Ovary (tissue), 3 donors: ENCODE measurements at regions not wholly inside any gene's neighbourhood (a gene's known extent, or its start where the extent isn't known, plus 50 kb on each side); places are given as distances from the start of the nearest gene placed in this dataset.

Experiments used
- POLR2A ChIP-seq: fragments of 450-650 bp; IDR thresholded peaks from one replicate; pipeline ENCODE4 v1.6.1; 2017; ENCODE audit warnings: antibody characterized with exemption, mild to moderate bottlenecking, moderate library complexity
- TF ChIP-seq, protein P1 (sequence below), 3 donors: fragments of 450-650 bp in 2 of 3; fragments of 200-600 bp in 1 of 3; IDR thresholded peaks; one replicate each; pipeline versions ENCODE4 v1.5.1 to v1.8.0; 2016 to 2022; ENCODE audit warnings: antibody characterized with exemption in 3 of 3, mild to moderate bottlenecking in 1 of 3
- donor health status: DM: no; HTN: no; CAD: no.

DNA sequence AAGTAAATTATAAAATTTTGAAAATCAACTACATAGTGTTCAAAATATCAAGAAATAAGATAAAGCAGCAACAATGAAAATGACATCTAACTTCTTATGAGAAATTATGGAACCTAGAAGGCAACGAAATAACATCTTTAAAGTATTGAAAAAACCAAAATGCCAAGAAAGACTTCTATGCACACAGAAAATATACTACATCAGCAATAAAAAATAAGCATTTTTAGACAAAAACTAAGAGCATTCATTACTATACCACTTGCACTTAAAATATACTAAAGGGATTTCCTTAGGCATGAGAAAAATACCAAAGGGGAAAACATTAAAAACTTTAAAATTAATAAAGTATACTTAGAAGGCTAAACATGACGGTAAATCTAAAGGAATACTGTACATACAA lies 556.3 kb downstream of the NUP35 start:
- TF ChIP-seq, protein P1, sequence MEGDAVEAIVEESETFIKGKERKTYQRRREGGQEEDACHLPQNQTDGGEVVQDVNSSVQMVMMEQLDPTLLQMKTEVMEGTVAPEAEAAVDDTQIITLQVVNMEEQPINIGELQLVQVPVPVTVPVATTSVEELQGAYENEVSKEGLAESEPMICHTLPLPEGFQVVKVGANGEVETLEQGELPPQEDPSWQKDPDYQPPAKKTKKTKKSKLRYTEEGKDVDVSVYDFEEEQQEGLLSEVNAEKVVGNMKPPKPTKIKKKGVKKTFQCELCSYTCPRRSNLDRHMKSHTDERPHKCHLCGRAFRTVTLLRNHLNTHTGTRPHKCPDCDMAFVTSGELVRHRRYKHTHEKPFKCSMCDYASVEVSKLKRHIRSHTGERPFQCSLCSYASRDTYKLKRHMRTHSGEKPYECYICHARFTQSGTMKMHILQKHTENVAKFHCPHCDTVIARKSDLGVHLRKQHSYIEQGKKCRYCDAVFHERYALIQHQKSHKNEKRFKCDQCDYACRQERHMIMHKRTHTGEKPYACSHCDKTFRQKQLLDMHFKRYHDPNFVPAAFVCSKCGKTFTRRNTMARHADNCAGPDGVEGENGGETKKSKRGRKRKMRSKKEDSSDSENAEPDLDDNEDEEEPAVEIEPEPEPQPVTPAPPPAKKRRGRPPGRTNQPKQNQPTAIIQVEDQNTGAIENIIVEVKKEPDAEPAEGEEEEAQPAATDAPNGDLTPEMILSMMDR (IDR thresholded peaks at IDR 0.05): no peak
- no peak for TF ChIP-seq POLR2A
